HCEC 1CT (cell line): ENCODE measurements at regions not wholly inside any gene's neighbourhood (a gene's known extent, or its start where the extent isn't known, plus 50 kb on each side); places are given as distances from the start of the nearest gene placed in this dataset.

Experiments used
- DNase-seq: peaks from one replicate; pipeline ENCODE4 v3.0.0-alpha.2; 2017

- no peak for DNase-seq
Measured at GRCh38 chr5:168239325-168239724, 52.1 kb upstream of the WWC1 start.
